Middle frontal gyrus (tissue), 1 donor: ENCODE measurements at regions not wholly inside any gene's neighbourhood (a gene's known extent, or its start where the extent isn't known, plus 50 kb on each side); places are given as distances from the start of the nearest gene placed in this dataset.
"Not testable (repeated sequence)": the region's sequence is repeated elsewhere in the genome, so short reads cannot be mapped to it uniquely, and the experiment has no call there.

ENCODE experiments used
- DNase-seq: peaks from one replicate; pipeline ENCODE4 v3.0.0-alpha.2; 2015; ENCODE audit warnings: low spot score; ENCODE audit errors: extremely low spot score

- DNase-seq, result no peak
Observed at GRCh38 chr10:9069136-9069535, 1014.6 kb downstream of the GATA3 start.

- no peak for DNase-seq
Observed at GRCh38 chr10:9075420-9075819, 1020.9 kb downstream of the GATA3 start.

- DNase-seq, result no peak
Observed at GRCh38 chr10:9076066-9076465, 1021.6 kb downstream of the GATA3 start.

DNA sequence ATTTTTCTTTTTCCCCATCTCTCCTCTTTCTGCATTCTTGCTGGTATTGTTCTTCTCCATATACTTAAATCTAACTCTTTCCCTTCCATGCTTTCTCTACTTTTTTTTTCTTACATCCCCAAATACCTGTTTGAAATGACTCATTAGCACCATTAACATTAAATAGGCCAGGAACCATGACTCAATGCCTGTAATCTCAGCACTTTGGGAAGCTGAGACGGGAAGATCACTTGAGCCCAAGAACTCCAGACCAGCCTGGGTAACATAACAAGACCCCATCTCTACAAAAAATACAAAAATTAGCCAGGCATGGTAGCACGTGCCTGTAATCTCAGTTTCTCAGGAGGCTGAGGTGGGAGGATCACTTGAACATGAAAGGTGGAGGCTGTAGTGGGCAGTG is 1026.8 kb downstream of the GATA3 start:
- no peak for DNase-seq

DNA sequence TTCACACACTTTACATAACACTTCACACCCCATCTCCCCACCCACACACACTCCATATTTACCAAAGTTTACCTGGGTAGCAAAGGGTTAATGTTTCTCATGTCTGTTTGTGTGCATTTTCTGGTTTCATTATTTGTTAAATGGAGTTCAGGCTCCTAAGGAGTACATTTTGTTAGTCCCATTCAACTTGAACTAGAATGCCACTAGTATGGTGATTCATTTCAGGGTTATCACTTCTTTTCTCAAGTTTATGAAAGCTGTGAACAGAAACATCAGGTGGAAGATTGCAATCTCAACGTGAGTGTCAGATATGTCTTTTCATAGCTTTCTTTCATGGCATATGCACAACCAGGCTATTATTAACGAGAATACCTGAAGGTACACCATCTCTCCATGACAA is 1027.5 kb downstream of the GATA3 start:
- DNase-seq, result no peak

GRCh38 chr10:9091530-9092093 is 1037.1 kb downstream of the GATA3 start:
- DNase-seq, result no peak

GRCh38 chr10:9096288-9096687 is 1041.8 kb downstream of the GATA3 start:
- no peak for DNase-seq

GRCh38 chr10:9097206-9097990 is 1042.9 kb downstream of the GATA3 start:
- DNase-seq, result no peak

DNA sequence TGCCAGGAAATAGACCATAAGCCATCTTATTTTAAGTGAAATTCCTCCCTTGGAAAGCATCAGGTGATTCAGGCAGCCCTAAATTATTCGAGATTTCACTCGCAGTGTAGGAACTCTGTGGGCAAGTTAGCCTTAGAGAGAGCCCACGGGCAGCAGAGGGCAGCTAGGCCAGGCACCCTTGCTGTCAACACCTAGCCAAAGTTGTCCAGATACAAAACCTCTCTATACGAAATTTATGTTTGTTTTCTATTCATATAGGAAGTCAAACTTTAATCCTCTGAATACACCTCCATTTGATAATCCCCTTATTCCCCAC is 1043.5 kb downstream of the GATA3 start:
- no peak for DNase-seq

GRCh38 chr10:9102026-9102425 is 1047.5 kb downstream of the GATA3 start:
- no peak for DNase-seq

DNA sequence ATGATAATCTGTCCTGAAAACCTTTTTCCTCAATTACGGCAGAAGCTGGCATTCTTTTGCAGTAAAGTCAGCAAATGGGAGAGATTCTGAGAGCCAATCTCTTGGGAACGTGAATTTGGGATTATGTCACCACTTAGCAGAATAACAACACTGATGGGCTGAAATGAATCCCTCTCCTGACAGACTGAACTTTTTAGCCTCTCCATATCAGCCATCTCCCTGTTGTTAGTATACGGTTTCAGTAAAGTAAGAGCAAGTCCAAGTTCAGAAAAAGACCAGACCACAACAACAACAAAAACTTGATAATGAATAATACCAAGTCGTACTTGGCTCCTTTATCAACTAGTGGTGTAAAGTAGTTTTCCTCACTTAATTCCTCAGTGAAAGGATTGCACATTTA is 1048.8 kb downstream of the GATA3 start:
- DNase-seq, result no peak

DNA sequence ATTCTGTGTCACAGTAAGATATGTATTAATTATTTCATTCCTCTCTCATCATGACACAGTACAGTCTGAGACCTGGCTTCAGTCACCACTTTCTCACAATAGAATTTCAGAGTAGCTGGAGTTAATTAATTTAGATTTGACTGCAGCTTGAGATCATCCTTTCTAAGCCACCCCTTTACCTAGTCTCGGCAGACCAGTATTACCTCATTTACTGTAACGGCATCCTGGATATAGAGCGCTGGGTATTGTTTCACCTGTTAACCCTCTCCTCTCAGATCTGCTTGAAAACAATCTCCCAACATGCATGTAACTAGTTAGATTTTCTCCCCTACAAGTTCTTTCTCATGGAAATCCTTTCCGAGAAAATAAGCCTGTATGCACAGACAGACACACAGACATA is 1057.5 kb downstream of the GATA3 start:
- no peak for DNase-seq

DNA sequence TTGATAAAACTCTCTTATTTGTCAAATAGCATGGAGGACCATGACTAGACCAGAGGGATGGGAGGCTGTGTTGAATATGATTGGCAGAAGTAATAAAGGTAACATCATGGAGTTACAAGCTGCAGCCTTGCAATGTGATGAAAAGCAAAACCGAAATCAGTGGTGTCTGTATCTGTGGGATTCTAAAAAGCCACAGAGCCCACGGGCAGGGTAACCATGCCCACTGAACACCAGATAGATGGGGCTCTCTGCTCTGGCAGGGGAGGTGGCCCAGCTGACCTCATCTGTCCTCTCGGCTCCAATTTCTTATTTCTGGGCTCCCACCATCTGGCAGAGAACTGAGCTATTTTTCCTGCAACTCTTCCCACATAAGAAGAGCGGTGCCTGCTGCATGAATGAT is 1072.2 kb downstream of the GATA3 start:
- DNase-seq, result no peak

GRCh38 chr10:9137368-9137767 is 1082.9 kb downstream of the GATA3 start:
- DNase-seq, result no peak

- not testable (repeated sequence) for DNase-seq
Observed at GRCh38 chr10:9138829-9139228, 1084.3 kb downstream of the GATA3 start.

GRCh38 chr10:9140373-9140772 is 1085.9 kb downstream of the GATA3 start:
- no peak for DNase-seq

DNA sequence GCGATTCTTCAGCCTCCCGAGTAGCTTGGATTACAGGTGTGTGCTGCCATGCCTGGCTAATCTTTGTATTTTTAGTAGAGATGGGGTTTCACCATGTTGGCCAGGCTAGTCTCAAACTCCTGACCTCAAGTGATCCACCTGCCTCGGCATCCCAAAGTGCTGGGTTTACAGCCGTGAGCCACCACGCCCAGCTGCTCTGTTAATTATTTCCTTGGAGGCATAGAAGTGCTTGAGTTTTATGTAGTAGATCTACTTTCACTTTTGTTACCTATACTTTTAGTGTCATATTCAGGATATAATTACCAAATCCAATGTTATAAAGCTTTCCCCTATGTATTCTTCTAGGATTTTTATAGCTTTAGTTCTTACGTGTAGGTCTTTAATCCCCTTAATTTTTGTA is 1093.0 kb downstream of the GATA3 start:
- DNase-seq, result no peak

- no peak for DNase-seq
Observed at GRCh38 chr10:9149134-9149533, 1094.6 kb downstream of the GATA3 start.

DNA sequence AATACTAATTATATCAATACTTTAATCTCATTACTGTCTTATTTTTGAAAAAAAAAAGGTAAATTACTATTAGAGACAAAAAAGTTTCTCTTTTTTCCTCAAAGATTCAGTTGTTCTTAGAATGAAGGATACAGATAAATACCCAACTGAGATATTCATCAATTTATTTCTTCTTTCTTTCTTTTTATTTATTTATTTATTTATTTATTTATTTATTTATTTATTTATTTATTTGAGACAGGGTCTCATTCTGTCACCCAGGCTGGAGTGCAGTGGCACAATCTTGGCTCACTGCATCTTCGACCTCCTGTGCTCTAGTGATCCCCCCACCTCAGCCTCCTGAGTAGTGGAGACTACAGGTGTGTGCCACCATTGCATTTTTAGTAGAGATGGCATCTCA is 1098.6 kb downstream of the GATA3 start:
- DNase-seq, result not testable (repeated sequence)

- no peak for DNase-seq
Observed at GRCh38 chr10:9157656-9158055, 1103.2 kb downstream of the GATA3 start.

- DNase-seq, result no peak
Observed at GRCh38 chr10:9158675-9159074, 1104.2 kb downstream of the GATA3 start.

- DNase-seq, result no peak
Observed at GRCh38 chr10:9160275-9160674, 1105.8 kb downstream of the GATA3 start.

DNA sequence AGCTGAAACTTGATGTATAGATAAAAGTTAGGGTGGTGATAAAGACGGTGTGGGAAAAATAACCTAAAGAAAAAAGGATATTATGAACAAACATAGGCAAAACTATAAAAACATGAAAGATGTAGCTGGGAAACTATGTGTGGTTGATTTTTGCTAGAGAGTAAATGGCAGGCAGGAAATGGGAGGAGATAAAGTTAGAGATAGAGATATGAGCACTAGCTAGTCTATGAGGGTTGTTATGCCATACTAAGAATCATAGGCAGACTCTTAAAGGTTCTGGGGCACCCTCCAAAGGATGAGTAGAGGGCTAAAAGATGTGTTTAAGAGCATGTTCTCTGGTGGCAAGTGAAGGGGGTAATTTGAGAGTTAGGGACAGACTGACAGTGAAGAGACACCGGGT is 1109.2 kb downstream of the GATA3 start:
- no peak for DNase-seq
